CD4-positive, alpha-beta T cell (primary cell): ENCODE measurements at regions not wholly inside any gene's neighbourhood (a gene's known extent, or its start where the extent isn't known, plus 50 kb on each side); places are given as distances from the start of the nearest gene placed in this dataset.

Experiments used
- ATAC-seq: fragments of 200-7000 bp; cut with Tn5 transposase; one replicate; pipeline ENCODE4 v1.10.0; 2022; ENCODE audit warnings: mild to moderate bottlenecking; ENCODE audit not compliant: poor library complexity
- CTCF ChIA-PET: fragments of 350-600 bp; sonication (Branson Sonifier 250); formaldehyde crosslinking; loops from one replicate; lab custom pipeline; 2021; ENCODE audit warnings: antibody characterized with exemption, inconsistent platforms; lab: Charles Lee
- POLR2A ChIA-PET: fragments of 350-600 bp; sonication (Branson Sonifier 250); formaldehyde crosslinking; loops from one replicate; lab custom pipeline; 2021; ENCODE audit warnings: antibody characterized with exemption, inconsistent platforms; lab: Charles Lee
- DNase-seq, 14 experiments: peaks; one replicate each; pipeline ENCODE4 v3.0.0-alpha.2; 2013 to 2020; ENCODE audit warnings: mixed read lengths in 2 of 14
- H3K27ac ChIP-seq, 2 donors: one replicate each; pipeline versions ENCODE4 v1.5.1 to v1.7.0; 2013; ENCODE audit warnings: low read length in 2 of 2, low read depth in 1 of 2, mild to moderate bottlenecking in 1 of 2
- H3K27me3 ChIP-seq, 2 experiments: 1 replicate in 1 of 2; 2 replicates in 1 of 2; pipeline versions ENCODE4 v1.6.1 to v1.7.0; 2013; ENCODE audit warnings: low read length in 2 of 2, control low read depth in 1 of 2, mild to moderate bottlenecking in 1 of 2, moderate library complexity in 1 of 2; ENCODE audit not compliant: insufficient read depth in 2 of 2, control insufficient read depth in 1 of 2
- H3K36me3 ChIP-seq: one replicate; pipeline ENCODE4 v1.6.1; 2013; ENCODE audit warnings: low read length, control low read depth; ENCODE audit not compliant: insufficient read depth
- H3K4me1 ChIP-seq: one replicate; pipeline ENCODE4 v1.6.1; 2013; ENCODE audit warnings: low read length, control low read depth; ENCODE audit not compliant: insufficient read depth
- H3K4me3 ChIP-seq: one replicate; pipeline ENCODE4 v1.5.1; 2013; ENCODE audit warnings: mild to moderate bottlenecking, low read length, moderate library complexity
- H3K9me3 ChIP-seq, 2 experiments: 1 replicate in 1 of 2; 2 replicates in 1 of 2; pipeline versions ENCODE4 v1.6.1 to v1.7.0; 2013; ENCODE audit warnings: low read length in 2 of 2, mild to moderate bottlenecking in 2 of 2, control low read depth in 1 of 2, moderate library complexity in 1 of 2; ENCODE audit not compliant: control insufficient read depth in 1 of 2, insufficient read depth in 1 of 2
- H3K27ac Mint-ChIP-seq: one replicate; pipeline ENCODE4 v1.8.0; 2020; ENCODE audit warnings: mixed read lengths
- H3K27me3 Mint-ChIP-seq: one replicate; pipeline ENCODE4 v1.8.0; 2021; ENCODE audit warnings: mixed read lengths
- H3K36me3 Mint-ChIP-seq: one replicate; pipeline ENCODE4 v1.8.0; 2021; ENCODE audit warnings: low read depth, mixed read lengths
- H3K4me1 Mint-ChIP-seq: one replicate; pipeline ENCODE4 v1.8.0; 2021; ENCODE audit warnings: low read depth, mixed read lengths
- H3K4me3 Mint-ChIP-seq: one replicate; pipeline ENCODE4 v1.8.0; 2020; ENCODE audit warnings: mild to moderate bottlenecking, mixed read lengths
- H3K9me3 Mint-ChIP-seq: one replicate; pipeline ENCODE4 v1.8.0; 2020; ENCODE audit warnings: mixed read lengths
- intact Hi-C, 2 experiments: fragments of 100-400 bp; cut with DNase I in 1 of 2; cut with micrococcal nuclease in 1 of 2; formaldehyde crosslinking; loops; one replicate each; pipeline versions ENCODE4 v1.15.1 to v1.9.0; 2023 to 2025; cut with DNase I, micrococcal nuclease
- TF ChIP-seq, protein P1 (sequence below): fragments of 200-600 bp; IDR thresholded peaks from one replicate; pipeline ENCODE4 v1.8.0; 2022; ENCODE audit warnings: antibody characterized with exemption, mild to moderate bottlenecking

DNA sequence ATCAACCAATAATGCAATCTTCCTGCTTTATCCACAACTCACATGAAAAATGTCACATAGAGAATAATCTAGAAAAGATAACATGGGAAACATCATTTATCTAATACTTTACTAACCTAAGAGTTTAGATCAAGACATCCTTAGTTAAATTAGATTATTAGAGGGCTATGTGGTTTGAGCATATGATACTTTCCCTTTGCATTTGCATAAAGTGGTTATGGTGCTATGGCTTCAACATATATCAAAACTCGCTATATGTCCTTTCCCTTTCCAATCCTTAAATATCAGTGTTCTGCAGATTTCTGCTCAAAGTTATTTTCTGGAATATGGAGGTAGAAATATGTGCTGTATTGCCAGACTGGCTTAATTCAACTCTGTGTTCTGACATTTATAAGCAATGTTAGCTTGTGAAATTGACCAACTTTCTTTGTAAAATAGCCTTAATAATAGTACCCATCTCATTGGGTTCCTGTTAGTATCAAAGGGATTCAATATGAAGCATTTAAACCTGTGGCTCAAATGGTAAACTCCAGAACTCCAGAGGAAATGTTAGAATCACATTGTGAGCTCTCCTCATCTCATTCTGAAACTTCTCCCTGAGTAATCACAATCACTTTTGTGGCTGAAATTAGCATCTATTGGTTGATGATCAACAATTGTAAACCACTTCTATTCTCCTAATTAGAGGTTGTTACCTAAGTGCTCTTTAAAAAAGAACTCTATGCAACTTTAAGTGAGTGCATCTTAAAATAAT is 1089.9 kb upstream of the SLC39A10 start:
- no peaks in the 10 kb centered on the region for H3K36me3 ChIP-seq
- DNase-seq (no peak), ATAC-seq (no peak)
- Mint-ChIP-seq H3K9me3 (no peaks in the 10 kb centered on the region), H3K27me3 (no peaks in the 10 kb centered on the region), H3K4me3 (no peak overlapping the region), H3K27ac (no peak overlapping the region), H3K4me1 (no peaks in the 10 kb centered on the region), H3K36me3 (no peaks in the 10 kb centered on the region)
- H3K4me3 ChIP-seq, result no peak overlapping the region
- intact Hi-C loops, result no loop called here
- no peaks in the 10 kb centered on the region for H3K27me3 ChIP-seq
- POLR2A ChIA-PET, result no interaction called here
- H3K4me1 ChIP-seq, result no peaks in the 10 kb centered on the region
- TF ChIP-seq, protein P1, sequence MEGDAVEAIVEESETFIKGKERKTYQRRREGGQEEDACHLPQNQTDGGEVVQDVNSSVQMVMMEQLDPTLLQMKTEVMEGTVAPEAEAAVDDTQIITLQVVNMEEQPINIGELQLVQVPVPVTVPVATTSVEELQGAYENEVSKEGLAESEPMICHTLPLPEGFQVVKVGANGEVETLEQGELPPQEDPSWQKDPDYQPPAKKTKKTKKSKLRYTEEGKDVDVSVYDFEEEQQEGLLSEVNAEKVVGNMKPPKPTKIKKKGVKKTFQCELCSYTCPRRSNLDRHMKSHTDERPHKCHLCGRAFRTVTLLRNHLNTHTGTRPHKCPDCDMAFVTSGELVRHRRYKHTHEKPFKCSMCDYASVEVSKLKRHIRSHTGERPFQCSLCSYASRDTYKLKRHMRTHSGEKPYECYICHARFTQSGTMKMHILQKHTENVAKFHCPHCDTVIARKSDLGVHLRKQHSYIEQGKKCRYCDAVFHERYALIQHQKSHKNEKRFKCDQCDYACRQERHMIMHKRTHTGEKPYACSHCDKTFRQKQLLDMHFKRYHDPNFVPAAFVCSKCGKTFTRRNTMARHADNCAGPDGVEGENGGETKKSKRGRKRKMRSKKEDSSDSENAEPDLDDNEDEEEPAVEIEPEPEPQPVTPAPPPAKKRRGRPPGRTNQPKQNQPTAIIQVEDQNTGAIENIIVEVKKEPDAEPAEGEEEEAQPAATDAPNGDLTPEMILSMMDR, result no peak
- H3K27ac ChIP-seq, result no peak overlapping the region
- CTCF ChIA-PET, result no interaction called here
- no peaks in the 10 kb centered on the region for H3K9me3 ChIP-seq

DNA sequence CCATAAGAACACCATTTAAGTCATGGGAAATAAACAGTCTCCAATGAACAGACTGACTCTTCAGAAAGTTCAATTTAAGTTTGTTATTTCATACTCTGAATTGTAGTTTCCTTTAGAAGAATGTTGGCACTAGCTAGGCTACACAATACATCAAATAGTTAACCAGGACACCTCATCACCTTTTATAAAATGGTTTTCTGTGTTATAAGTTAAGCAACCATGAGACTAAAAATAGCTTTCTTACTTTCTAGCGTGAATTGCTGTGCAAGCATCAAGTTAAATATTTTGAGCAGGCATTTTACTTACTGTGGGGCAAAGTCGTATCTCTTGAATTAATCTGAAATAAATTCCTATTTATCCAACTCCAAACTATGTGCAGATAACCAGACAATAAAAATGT is 1092.6 kb upstream of the SLC39A10 start:
- TF ChIP-seq, protein P1, result no peak
- Histone ChIP-seq H3K4me1 (no peaks in the 10 kb centered on the region), H3K27me3 (no peaks in the 10 kb centered on the region), H3K9me3 (no peaks in the 10 kb centered on the region), H3K4me3 (no peak overlapping the region), H3K27ac (no peak overlapping the region), H3K36me3 (no peaks in the 10 kb centered on the region)
- POLR2A ChIA-PET, result no interaction called here
- CTCF ChIA-PET, result no interaction called here
- Mint-ChIP-seq H3K36me3 (no peaks in the 10 kb centered on the region), H3K27me3 (no peaks in the 10 kb centered on the region), H3K4me3 (no peak overlapping the region), H3K4me1 (no peaks in the 10 kb centered on the region), H3K9me3 (no peaks in the 10 kb centered on the region), H3K27ac (no peak overlapping the region)
- DNase-seq (no peak), ATAC-seq (no peak)
- intact Hi-C loops, result no loop called here

DNA sequence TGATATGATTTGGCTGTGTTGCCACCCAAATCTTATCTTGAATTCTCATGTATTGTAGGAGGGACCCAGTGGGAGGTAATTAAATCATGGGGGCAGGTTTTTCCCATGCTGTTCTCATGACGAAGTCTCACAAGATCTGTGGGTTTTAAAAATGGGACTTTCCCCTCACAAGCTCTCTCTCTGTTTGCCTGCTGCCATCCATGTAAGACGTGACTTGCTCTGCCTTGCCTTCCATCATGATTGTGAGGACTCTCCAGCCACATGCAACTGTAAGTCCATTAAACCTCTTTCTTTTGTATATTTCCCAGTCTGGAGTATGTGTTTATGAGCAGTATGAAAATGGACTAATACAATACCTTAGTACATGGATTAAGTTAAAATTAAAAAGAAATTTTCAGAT is 1094.7 kb upstream of the SLC39A10 start:
- intact Hi-C loops, result no loop called here
- DNase-seq, result no peak
- Histone ChIP-seq H3K9me3 (no peaks in the 10 kb centered on the region), H3K4me3 (no peak overlapping the region), H3K27ac (no peak overlapping the region), H3K36me3 (no peaks in the 10 kb centered on the region), H3K27me3 (no peaks in the 10 kb centered on the region), H3K4me1 (no peaks in the 10 kb centered on the region)
- Mint-ChIP-seq H3K4me1 (no peaks in the 10 kb centered on the region), H3K9me3 (no peaks in the 10 kb centered on the region), H3K27me3 (no peaks in the 10 kb centered on the region), H3K4me3 (no peak overlapping the region), H3K36me3 (no peaks in the 10 kb centered on the region), H3K27ac (no peak overlapping the region)
- ATAC-seq, result no peak
- ChIA-PET CTCF (no interaction called here), POLR2A (no interaction called here)
- TF ChIP-seq, protein P1, result no peak
